ENCODE measurements at regions not wholly inside any gene's neighbourhood (a gene's known extent, or its start where the extent isn't known, plus 50 kb on each side); places are given as distances from the start of the nearest gene placed in this dataset.

DNA sequence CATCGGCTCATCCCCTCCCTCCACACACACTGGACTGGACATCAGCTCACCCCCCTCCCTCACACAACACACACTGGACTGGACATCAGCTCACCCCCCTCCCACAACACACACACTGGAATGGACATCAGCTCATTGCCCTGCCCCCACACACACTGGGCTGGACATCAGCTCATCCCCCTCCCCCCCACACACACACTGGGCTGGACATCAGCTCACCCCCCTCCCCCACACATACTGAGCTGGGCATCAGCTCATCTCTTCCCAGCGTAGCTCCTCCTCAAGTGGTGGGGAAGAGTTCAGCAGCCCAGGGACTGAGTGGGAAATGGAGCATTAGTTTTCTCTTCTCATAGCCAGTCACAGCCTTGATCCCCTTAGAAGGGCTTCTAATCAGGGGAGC lies 58.1 kb upstream of the WDR11 start:
- no peak for TF ChIP-seq GATA2 (IDR thresholded peaks at IDR 0.05; ENCODE audit: low read depth, low read length)
- TF ChIP-seq GATA3 (IDR thresholded peaks at IDR 0.05; ENCODE audit: low read depth, low read length), result no peak

Data from SH-SY5Y (cell line).